HEK293 (cell line): ENCODE measurements at regions not wholly inside any gene's neighbourhood (a gene's known extent, or its start where the extent isn't known, plus 50 kb on each side); places are given as distances from the start of the nearest gene placed in this dataset.

Experiments used
- CTCF ChIA-PET: fragments of 350-600 bp; formaldehyde crosslinking; extraction: SDS; loops from one replicate; lab custom pipeline; 2021; ENCODE audit warnings: antibody characterized with exemption; lab: Yijun Ruan, JAX
- POLR2A ChIA-PET: fragments of 300-600 bp; formaldehyde crosslinking; extraction: SDS; loops from one replicate; lab custom pipeline; 2020; ENCODE audit warnings: antibody characterized with exemption, inconsistent platforms; lab: Yijun Ruan, JAX
- H3K27ac ChIP-seq: fragments of 200-500 bp; sonication (Bioruptor generic); 2 replicates; pipeline ENCODE4 v1.5.1; 2014; ENCODE audit warnings: low read depth, low read length, control low read depth, inconsistent platforms; ENCODE audit errors: extremely low read depth
- H3K36me3 ChIP-seq, 2 experiments: fragments of 200-500 bp in 1 of 2; sonication (Bioruptor generic) in 1 of 2; 1 replicate in 1 of 2; 2 replicates in 1 of 2; pipeline ENCODE4 v1.5.1; 2014 to 2017; ENCODE audit warnings: inconsistent platforms in 2 of 2, low read length in 2 of 2; ENCODE audit not compliant: control insufficient read depth in 2 of 2, insufficient read depth in 1 of 2
- H3K4me1 ChIP-seq: fragments of 200-500 bp; sonication (Bioruptor generic); 2 replicates; pipeline ENCODE4 v1.5.1; 2014; ENCODE audit warnings: mild to moderate bottlenecking, low read length, inconsistent platforms; ENCODE audit not compliant: control insufficient read depth, insufficient read depth
- H3K4me3 ChIP-seq: 2 replicates; pipeline ENCODE4 v1.5.1; 2011; ENCODE audit warnings: low read depth, mild to moderate bottlenecking, control low read depth, low read length, moderate library complexity
- H3K9me3 ChIP-seq: fragments of 200-500 bp; sonication (Bioruptor generic); 2 replicates; pipeline ENCODE4 v1.5.1; 2014; ENCODE audit warnings: low read depth, low read length, inconsistent platforms; ENCODE audit not compliant: control insufficient read depth, insufficient read depth
- GFI1B ChIP-seq: fragments of 450-650 bp; formaldehyde crosslinking; IDR thresholded peaks from 2 replicates; pipeline ENCODE4 v1.5.1; 2016; ENCODE audit warnings: missing biosample characterization, missing genetic modification characterization
- HOXC10 ChIP-seq: sonication (generic); formaldehyde crosslinking; IDR thresholded peaks from 2 replicates; pipeline ENCODE4 v1.8.1; 2023; ENCODE audit warnings: mild to moderate bottlenecking, missing genetic modification reagents
- YY2 ChIP-seq: fragments of 450-650 bp; formaldehyde crosslinking; IDR thresholded peaks from 2 replicates; pipeline ENCODE4 v1.5.1; 2016; ENCODE audit warnings: missing biosample characterization, missing genetic modification characterization
- ZBTB48 ChIP-seq: fragments of 450-650 bp; formaldehyde crosslinking; IDR thresholded peaks from 2 replicates; pipeline ENCODE4 v1.5.1; 2016; ENCODE audit warnings: missing biosample characterization, missing genetic modification characterization
- ZNF169 ChIP-seq: fragments of 450-650 bp; formaldehyde crosslinking; IDR thresholded peaks from 2 replicates; pipeline ENCODE4 v1.5.1; 2016; ENCODE audit warnings: missing biosample characterization, missing genetic modification characterization
- ZNF19 ChIP-seq: fragments of 450-650 bp; formaldehyde crosslinking; IDR thresholded peaks from 2 replicates; pipeline ENCODE4; 2016; ENCODE audit warnings: missing biosample characterization, missing genetic modification characterization, low read depth
- ZNF76 ChIP-seq: fragments of 450-650 bp; formaldehyde crosslinking; IDR thresholded peaks from 2 replicates; pipeline ENCODE4; 2016; ENCODE audit warnings: low read depth, missing biosample characterization, missing genetic modification characterization, borderline replicate concordance
- ZNF776 ChIP-seq: fragments of 450-650 bp; formaldehyde crosslinking; IDR thresholded peaks from 2 replicates; pipeline ENCODE4 v1.5.0; 2017; ENCODE audit warnings: missing biosample characterization, missing genetic modification characterization, borderline replicate concordance
- ZNF843 ChIP-seq: fragments of 450-650 bp; formaldehyde crosslinking; IDR thresholded peaks from 2 replicates; pipeline ENCODE4 v1.5.1; 2016; ENCODE audit warnings: missing biosample characterization, missing genetic modification characterization
- TF ChIP-seq, protein P1 (sequence below): fragments of 450-650 bp; formaldehyde crosslinking; IDR thresholded peaks from 2 replicates; pipeline ENCODE4 v1.5.1; 2016; ENCODE audit warnings: missing biosample characterization, missing genetic modification characterization
- TF ChIP-seq, protein P2 (sequence below): fragments of 450-650 bp; IDR thresholded peaks from 2 replicates; pipeline ENCODE4 v1.5.1; 2018; ENCODE audit warnings: missing biosample characterization, mild to moderate bottlenecking, missing genetic modification characterization
- TF ChIP-seq, protein P3 (sequence below): fragments of 450-650 bp; formaldehyde crosslinking; IDR thresholded peaks from 2 replicates; pipeline ENCODE4 v1.5.1; 2016; ENCODE audit warnings: missing biosample characterization, missing genetic modification characterization
- TF ChIP-seq, protein P4 (sequence below): fragments of 450-650 bp; formaldehyde crosslinking; IDR thresholded peaks from 2 replicates; pipeline ENCODE4 v1.5.1; 2017; ENCODE audit warnings: missing biosample characterization, missing genetic modification characterization

DNA sequence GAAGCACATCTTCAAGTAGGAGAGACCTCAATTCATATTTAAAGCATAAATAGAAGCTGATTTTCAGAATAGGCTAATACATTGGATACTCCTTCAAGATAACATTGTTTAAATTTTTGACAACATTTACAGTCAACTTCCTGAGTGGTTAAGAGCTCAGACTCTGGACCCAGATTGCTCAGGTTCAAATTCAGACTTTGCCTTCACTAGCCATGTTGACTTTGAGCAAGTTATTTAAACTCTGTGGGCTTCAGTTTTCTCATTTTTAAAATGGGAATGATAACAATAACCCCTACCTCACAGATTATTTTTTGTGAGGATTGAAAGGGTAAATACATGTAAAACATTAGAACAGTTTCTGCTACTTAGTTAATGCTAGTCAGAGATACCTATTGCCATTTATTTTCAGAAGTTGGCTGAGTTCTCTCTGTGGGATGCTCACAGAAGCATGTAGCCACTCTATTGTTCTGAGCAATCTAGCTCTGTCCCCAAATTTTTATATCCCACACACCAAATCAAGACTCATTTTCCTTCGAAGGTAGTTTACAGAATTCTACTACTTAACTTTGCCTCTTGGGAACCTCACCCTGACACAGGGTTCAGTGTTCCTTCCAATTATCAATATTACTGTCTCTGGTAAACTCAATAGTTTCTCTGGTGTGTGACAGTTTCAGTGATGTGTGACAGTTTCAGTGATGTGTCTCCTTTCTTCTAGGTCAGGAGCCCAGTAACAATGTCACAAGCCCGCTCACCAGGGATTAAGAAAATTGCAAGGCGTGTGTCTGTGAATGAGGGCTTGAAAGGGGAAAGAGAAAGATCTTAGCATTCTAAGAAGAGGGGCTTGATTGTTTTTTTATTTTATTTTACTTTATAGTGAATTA lies 79.4 kb upstream of the OSTN start:
- H3K4me3 ChIP-seq = no peak overlapping the region
- POLR2A ChIA-PET = no interaction called here
- CTCF ChIA-PET = no interaction called here
- no peak overlapping the region for H3K27ac ChIP-seq
- H3K4me1 ChIP-seq = no peaks in the 10 kb centered on the region
- H3K36me3 ChIP-seq = no peaks in the 10 kb centered on the region
- TF ChIP-seq, protein P1, sequence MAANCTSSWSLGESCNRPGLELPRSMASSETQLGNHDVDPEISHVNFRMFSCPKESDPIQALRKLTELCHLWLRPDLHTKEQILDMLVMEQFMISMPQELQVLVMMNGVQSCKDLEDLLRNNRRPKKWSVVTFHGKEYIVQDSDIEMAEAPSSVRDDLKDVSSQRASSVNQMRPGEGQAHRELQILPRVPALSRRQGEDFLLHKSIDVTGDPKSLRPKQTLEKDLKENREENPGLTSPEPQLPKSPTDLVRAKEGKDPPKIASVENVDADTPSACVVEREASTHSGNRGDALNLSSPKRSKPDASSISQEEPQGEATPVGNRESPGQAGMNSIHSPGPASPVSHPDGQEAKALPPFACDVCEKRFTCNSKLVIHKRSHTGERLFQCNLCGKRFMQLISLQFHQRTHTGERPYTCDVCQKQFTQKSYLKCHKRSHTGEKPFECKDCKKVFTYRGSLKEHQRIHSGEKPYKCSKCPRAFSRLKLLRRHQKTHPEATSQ = no peak
- TF ChIP-seq YY2 (no peak), HOXC10 (CRISPR knock-in tag) (no peak), ZBTB48 (tag by site-specific recombination) (no peak), ZNF76 (tag by site-specific recombination) (no peak)
- TF ChIP-seq, protein P2, sequence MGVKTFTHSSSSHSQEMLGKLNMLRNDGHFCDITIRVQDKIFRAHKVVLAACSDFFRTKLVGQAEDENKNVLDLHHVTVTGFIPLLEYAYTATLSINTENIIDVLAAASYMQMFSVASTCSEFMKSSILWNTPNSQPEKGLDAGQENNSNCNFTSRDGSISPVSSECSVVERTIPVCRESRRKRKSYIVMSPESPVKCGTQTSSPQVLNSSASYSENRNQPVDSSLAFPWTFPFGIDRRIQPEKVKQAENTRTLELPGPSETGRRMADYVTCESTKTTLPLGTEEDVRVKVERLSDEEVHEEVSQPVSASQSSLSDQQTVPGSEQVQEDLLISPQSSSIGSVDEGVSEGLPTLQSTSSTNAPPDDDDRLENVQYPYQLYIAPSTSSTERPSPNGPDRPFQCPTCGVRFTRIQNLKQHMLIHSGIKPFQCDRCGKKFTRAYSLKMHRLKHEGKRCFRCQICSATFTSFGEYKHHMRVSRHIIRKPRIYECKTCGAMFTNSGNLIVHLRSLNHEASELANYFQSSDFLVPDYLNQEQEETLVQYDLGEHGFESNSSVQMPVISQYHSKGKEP (tag by site-specific recombination) = no peak
- H3K9me3 ChIP-seq = no peaks in the 10 kb centered on the region

DNA sequence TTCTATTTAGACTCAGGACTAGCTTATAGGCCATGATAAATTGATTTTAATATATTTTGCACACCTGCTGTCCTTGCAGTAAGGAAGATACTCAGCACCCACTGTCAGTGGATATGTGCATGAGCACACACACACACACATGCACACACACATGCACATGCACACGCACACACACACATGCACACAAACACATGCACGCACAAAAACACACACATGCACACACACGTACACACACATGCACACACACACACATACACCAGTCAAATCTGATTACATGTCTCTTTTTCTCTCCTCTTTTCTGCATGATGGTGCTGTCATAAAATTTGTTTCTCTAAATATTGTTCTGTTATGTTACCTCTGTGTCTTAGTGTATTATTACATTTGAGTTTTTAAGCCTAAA lies 87.3 kb upstream of the OSTN start:
- H3K27ac ChIP-seq = no peak overlapping the region
- TF ChIP-seq, protein P3, sequence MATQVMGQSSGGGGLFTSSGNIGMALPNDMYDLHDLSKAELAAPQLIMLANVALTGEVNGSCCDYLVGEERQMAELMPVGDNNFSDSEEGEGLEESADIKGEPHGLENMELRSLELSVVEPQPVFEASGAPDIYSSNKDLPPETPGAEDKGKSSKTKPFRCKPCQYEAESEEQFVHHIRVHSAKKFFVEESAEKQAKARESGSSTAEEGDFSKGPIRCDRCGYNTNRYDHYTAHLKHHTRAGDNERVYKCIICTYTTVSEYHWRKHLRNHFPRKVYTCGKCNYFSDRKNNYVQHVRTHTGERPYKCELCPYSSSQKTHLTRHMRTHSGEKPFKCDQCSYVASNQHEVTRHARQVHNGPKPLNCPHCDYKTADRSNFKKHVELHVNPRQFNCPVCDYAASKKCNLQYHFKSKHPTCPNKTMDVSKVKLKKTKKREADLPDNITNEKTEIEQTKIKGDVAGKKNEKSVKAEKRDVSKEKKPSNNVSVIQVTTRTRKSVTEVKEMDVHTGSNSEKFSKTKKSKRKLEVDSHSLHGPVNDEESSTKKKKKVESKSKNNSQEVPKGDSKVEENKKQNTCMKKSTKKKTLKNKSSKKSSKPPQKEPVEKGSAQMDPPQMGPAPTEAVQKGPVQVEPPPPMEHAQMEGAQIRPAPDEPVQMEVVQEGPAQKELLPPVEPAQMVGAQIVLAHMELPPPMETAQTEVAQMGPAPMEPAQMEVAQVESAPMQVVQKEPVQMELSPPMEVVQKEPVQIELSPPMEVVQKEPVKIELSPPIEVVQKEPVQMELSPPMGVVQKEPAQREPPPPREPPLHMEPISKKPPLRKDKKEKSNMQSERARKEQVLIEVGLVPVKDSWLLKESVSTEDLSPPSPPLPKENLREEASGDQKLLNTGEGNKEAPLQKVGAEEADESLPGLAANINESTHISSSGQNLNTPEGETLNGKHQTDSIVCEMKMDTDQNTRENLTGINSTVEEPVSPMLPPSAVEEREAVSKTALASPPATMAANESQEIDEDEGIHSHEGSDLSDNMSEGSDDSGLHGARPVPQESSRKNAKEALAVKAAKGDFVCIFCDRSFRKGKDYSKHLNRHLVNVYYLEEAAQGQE (tag by site-specific recombination) = no peak
- TF ChIP-seq, protein P4, sequence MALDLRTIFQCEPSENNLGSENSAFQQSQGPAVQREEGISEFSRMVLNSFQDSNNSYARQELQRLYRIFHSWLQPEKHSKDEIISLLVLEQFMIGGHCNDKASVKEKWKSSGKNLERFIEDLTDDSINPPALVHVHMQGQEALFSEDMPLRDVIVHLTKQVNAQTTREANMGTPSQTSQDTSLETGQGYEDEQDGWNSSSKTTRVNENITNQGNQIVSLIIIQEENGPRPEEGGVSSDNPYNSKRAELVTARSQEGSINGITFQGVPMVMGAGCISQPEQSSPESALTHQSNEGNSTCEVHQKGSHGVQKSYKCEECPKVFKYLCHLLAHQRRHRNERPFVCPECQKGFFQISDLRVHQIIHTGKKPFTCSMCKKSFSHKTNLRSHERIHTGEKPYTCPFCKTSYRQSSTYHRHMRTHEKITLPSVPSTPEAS (tag by site-specific recombination) = peak; percentile 97
- TF ChIP-seq ZNF843 (tag by site-specific recombination) (no peak), ZNF776 (tag by site-specific recombination) (no peak), GFI1B (tag by site-specific recombination) (no peak), ZNF19 (no peak), ZNF169 (tag by site-specific recombination) (no peak)
- TF ChIP-seq, protein P1 = no peak
- no peaks in the 10 kb centered on the region for H3K9me3 ChIP-seq
- POLR2A ChIA-PET = no interaction called here
- no peak overlapping the region for H3K4me3 ChIP-seq
- CTCF ChIA-PET = no interaction called here
- H3K4me1 ChIP-seq = no peaks in the 10 kb centered on the region
- H3K36me3 ChIP-seq = no peaks in the 10 kb centered on the region
